Mucosa of descending colon (tissue), 3 donors: ENCODE measurements at regions not wholly inside any gene's neighbourhood (a gene's known extent, or its start where the extent isn't known, plus 50 kb on each side); places are given as distances from the start of the nearest gene placed in this dataset.

ENCODE experiments used
- ATAC-seq: fragments of 200-7000 bp; cut with Tn5 transposase; one replicate; pipeline ENCODE4 v1.9.1; 2020; ENCODE audit warnings: mild to moderate bottlenecking, moderate library complexity
- DNase-seq, 3 donors: peaks; one replicate each; pipeline ENCODE4 v3.0.0-alpha.2; 2020
- H3K36me3 ChIP-seq: fragments of 200-600 bp; one replicate; pipeline ENCODE4 v1.8.0; 2021; ENCODE audit warnings: low read depth, mild to moderate bottlenecking
- H3K4me1 ChIP-seq: fragments of 200-600 bp; one replicate; pipeline ENCODE4 v1.8.0; 2021; ENCODE audit warnings: low read depth, mild to moderate bottlenecking
- H3K4me3 ChIP-seq: fragments of 200-600 bp; one replicate; pipeline ENCODE4 v1.8.0; 2021; ENCODE audit warnings: mild to moderate bottlenecking
- H3K9me3 ChIP-seq: fragments of 200-600 bp; one replicate; pipeline ENCODE4 v1.8.0; 2021; ENCODE audit warnings: mild to moderate bottlenecking
- CTCF ChIP-seq: fragments of 200-600 bp; IDR thresholded peaks from one replicate; pipeline ENCODE4 v1.8.0; 2022; ENCODE audit warnings: antibody characterized with exemption, mild to moderate bottlenecking
- intact Hi-C, 2 donors: fragments of 100-400 bp; cut with DNase I in 1 of 2; cut with micrococcal nuclease in 1 of 2; formaldehyde crosslinking; loops; one replicate each; pipeline versions ENCODE4 v1.11.0 to v1.11.1; 2022; cut with DNase I, micrococcal nuclease
- donor health status: DM: no; HTN: no; CAD: no; lungs with moderate emphysema.
- donor health status: DM: no; HTN: no; CAD: no.
- donor health status: DM: no; HTN: yes; CAD: no.

GRCh38 chr22:49141761-49142160 is 685.9 kb downstream of the BRD1 start:
- H3K9me3 ChIP-seq, result no peaks in the 10 kb centered on the region
- H3K4me1 ChIP-seq, result no peaks in the 10 kb centered on the region
- TF ChIP-seq CTCF, result no peak
- DNase-seq (no peak), ATAC-seq (no peak)
- no peak overlapping the region for H3K4me3 ChIP-seq
- intact Hi-C loops, result no loop called here
- H3K36me3 ChIP-seq, result no peaks in the 10 kb centered on the region

GRCh38 chr22:49140911-49141665 is 686.6 kb downstream of the BRD1 start:
- DNase-seq (no peak), ATAC-seq (no peak)
- no peak for TF ChIP-seq CTCF
- intact Hi-C loops, result no loop called here
- no peaks in the 10 kb centered on the region for H3K4me1 ChIP-seq
- H3K36me3 ChIP-seq, result no peaks in the 10 kb centered on the region
- no peak overlapping the region for H3K4me3 ChIP-seq
- no peaks in the 10 kb centered on the region for H3K9me3 ChIP-seq

- Histone ChIP-seq H3K4me3 (no peak overlapping the region), H3K36me3 (no peaks in the 10 kb centered on the region), H3K4me1 (no peaks in the 10 kb centered on the region), H3K9me3 (no peaks in the 10 kb centered on the region)
- DNase-seq (no peak), ATAC-seq (no peak)
- intact Hi-C loops, result no loop called here
- TF ChIP-seq CTCF, result no peak
Measured at GRCh38 chr22:49139492-49140151, 688.1 kb downstream of the BRD1 start.

- H3K4me3 ChIP-seq, result no peak overlapping the region
- no peaks in the 10 kb centered on the region for H3K4me1 ChIP-seq
- H3K36me3 ChIP-seq, result no peaks in the 10 kb centered on the region
- no peak for ATAC-seq
- DNase-seq, result no peak
- no peak for TF ChIP-seq CTCF
- intact Hi-C loops, result no loop called here
- no peaks in the 10 kb centered on the region for H3K9me3 ChIP-seq
Measured at GRCh38 chr22:49138250-49138790, 689.4 kb downstream of the BRD1 start.

- no peak for DNase-seq
- H3K36me3 ChIP-seq, result no peaks in the 10 kb centered on the region
- no peaks in the 10 kb centered on the region for H3K4me1 ChIP-seq
- no peak overlapping the region for H3K4me3 ChIP-seq
- no peaks in the 10 kb centered on the region for H3K9me3 ChIP-seq
- intact Hi-C loops, result no loop called here
- TF ChIP-seq CTCF, result no peak
- no peak for ATAC-seq
Measured at GRCh38 chr22:49137206-49137840, 690.4 kb downstream of the BRD1 start.
